Fibroblast of villous mesenchyme (primary cell): ENCODE measurements at regions not wholly inside any gene's neighbourhood (a gene's known extent, or its start where the extent isn't known, plus 50 kb on each side); places are given as distances from the start of the nearest gene placed in this dataset.

Source experiments
- DNase-seq: peaks from one replicate; pipeline ENCODE4 v3.0.0-alpha.2; 2010; ENCODE audit warnings: low read depth
- H3K4me3 ChIP-seq: 2 replicates; pipeline ENCODE4 v1.5.1; 2011; ENCODE audit warnings: low read depth, mild to moderate bottlenecking, low read length
- TF ChIP-seq, protein P1 (sequence below): IDR thresholded peaks from 2 replicates; pipeline ENCODE4 v1.5.1; 2012; ENCODE audit warnings: low read depth, mild to moderate bottlenecking, low read length; ENCODE audit not compliant: insufficient read depth

- TF ChIP-seq, protein P1, sequence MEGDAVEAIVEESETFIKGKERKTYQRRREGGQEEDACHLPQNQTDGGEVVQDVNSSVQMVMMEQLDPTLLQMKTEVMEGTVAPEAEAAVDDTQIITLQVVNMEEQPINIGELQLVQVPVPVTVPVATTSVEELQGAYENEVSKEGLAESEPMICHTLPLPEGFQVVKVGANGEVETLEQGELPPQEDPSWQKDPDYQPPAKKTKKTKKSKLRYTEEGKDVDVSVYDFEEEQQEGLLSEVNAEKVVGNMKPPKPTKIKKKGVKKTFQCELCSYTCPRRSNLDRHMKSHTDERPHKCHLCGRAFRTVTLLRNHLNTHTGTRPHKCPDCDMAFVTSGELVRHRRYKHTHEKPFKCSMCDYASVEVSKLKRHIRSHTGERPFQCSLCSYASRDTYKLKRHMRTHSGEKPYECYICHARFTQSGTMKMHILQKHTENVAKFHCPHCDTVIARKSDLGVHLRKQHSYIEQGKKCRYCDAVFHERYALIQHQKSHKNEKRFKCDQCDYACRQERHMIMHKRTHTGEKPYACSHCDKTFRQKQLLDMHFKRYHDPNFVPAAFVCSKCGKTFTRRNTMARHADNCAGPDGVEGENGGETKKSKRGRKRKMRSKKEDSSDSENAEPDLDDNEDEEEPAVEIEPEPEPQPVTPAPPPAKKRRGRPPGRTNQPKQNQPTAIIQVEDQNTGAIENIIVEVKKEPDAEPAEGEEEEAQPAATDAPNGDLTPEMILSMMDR: no peak
- DNase-seq: no peak
- no peak overlapping the region for H3K4me3 ChIP-seq
Measured at GRCh38 chr2:7279421-7279949, 362.3 kb downstream of the RNF144A start.

DNA sequence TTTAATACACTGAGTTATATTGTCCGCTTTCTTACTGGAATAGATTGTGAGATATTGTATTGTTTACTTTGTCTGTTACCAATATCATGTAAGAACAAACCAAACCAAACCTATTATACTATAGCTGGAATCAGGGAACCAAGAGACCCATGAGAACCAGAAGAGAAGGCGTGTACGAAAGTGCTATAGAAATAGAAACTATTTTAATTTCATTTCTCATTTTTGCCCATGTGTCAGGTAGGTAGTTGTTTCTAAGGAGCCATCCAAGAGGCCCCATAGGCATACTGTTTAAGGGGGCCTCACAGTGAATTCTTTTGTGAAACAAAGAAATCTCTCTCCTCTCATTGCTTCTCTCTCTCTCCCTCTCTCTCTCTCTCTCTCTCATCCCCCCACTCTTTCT, 363.6 kb downstream of the RNF144A start:
- TF ChIP-seq, protein P1: no peak
- H3K4me3 ChIP-seq: no peak overlapping the region
- no peak for DNase-seq

- TF ChIP-seq, protein P1: no peak
- H3K4me3 ChIP-seq: no peak overlapping the region
- DNase-seq: no peak
Measured at GRCh38 chr2:7281231-7282201, 364.3 kb downstream of the RNF144A start.

GRCh38 chr2:7286120-7286519, 368.9 kb downstream of the RNF144A start:
- no peak for DNase-seq

GRCh38 chr2:7288484-7288883, 371.3 kb downstream of the RNF144A start:
- H3K4me3 ChIP-seq: no peak overlapping the region
- DNase-seq: no peak

More at GRCh38 chr2:7286120-7286519, 368.9 kb downstream of the RNF144A start:
- H3K4me3 ChIP-seq: no peak overlapping the region
- TF ChIP-seq, protein P1: no peak

DNA sequence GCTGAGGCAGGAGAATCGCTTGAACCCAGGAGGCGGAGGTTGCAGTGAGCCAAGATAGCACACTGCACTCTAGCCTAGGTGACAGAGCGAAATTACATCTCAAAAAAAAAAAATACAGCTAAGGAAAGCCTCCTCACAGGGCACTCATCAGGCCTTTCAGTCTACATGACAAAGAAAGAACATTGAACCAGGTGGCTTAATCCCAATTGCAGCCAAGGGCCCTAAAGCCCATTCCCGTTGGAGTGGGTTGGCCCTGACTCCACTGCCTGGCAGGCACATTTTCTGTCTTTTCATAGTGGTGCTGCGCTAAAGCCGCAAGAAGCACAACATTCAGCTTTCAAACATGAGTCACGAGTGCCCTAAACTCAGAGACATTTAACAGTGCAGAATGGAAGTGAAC, 372.5 kb downstream of the RNF144A start:
- H3K4me3 ChIP-seq: no peak overlapping the region
- TF ChIP-seq, protein P1: no peak
- DNase-seq: no peak

More at GRCh38 chr2:7288484-7288883, 371.3 kb downstream of the RNF144A start:
- TF ChIP-seq, protein P1: no peak
